ENCODE measurements at regions not wholly inside any gene's neighbourhood (a gene's known extent, or its start where the extent isn't known, plus 50 kb on each side); places are given as distances from the start of the nearest gene placed in this dataset.

DNA sequence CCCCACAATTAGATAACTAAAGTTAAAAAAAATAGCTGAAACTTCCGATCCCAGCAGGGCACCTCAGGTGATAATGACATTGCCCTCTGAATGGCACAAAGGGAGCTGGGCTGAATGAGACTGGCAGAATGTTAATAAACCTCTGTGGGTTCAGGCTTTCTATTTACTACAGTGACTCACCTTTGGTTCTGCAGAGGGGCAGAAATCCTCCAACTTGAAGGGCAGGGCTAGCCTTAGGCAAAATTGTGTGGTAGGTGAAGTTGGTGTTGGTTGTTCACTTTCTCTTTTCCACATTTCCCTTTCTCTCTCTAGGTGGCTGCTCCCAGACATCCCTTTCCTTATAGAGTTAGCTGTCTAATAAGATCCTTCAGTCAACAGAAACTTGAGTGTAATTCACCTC lies 625.2 kb downstream of the EPM2A start:
- Histone ChIP-seq H2AFZ (ENCODE audit: low read length) (no peak overlapping the region), H3K9me3 (ENCODE audit: insufficient read depth in 2 of 2, low read depth in 1 of 2, low read length in 1 of 2) (peaks cover 0 to 2% of the 10 kb centered on the region in 2 experiments; a peak in 1 of 4 replicates), H3K9ac (replicated peaks in 1 of 4; ENCODE audit: extremely low read depth in 1 of 4, low read depth in 3 of 4, low read length in 3 of 4) (no peak overlapping the region), H3K4me1 (replicated peaks in 1 of 4; ENCODE audit: control insufficient read depth in 3 of 4, insufficient read depth in 4 of 4, low read length in 3 of 4) (peaks cover 0 to 3% (median 1%) of the 10 kb centered on the region in 4 experiments; a peak in 2 of 7 replicates), H3K4me3 (ENCODE audit: extremely low read depth in 1 of 4, insufficient read depth in 2 of 4, low read depth in 3 of 4, low read length in 4 of 4) (no peak overlapping the region), H3K27ac (ENCODE audit: low read depth, low read length) (no peak overlapping the region), H3K56ac (replicated peaks; ENCODE audit: insufficient read length, low read depth, low read length) (no peak overlapping the region), H3K14ac (ENCODE audit: insufficient read length) (no peak overlapping the region), H2BK15ac (ENCODE audit: low read length) (no peak overlapping the region), H3K4me2 (ENCODE audit: insufficient read depth in 1 of 2, low read depth in 2 of 2, low read length in 2 of 2) (no peak overlapping the region), H3K4ac (replicated peaks; ENCODE audit: insufficient read length, low read depth, low read length) (no peak overlapping the region), H3K18ac (ENCODE audit: extremely low read depth, low read length) (no peak overlapping the region), H4K91ac (replicated peaks; ENCODE audit: insufficient read length, low read length) (no peak overlapping the region), H3K23ac (ENCODE audit: insufficient read length) (no peak overlapping the region), H3K36me3 (ENCODE audit: control insufficient read depth in 2 of 4, insufficient read depth in 4 of 4, low read length in 3 of 4) (no peaks in the 10 kb centered on the region), H4K20me1 (replicated peaks in 1 of 2; ENCODE audit: control insufficient read depth in 1 of 2, insufficient read depth in 2 of 2, low read length in 2 of 2) (no peaks in the 10 kb centered on the region), H3K27me3 (replicated peaks in 1 of 4; ENCODE audit: control insufficient read depth in 3 of 4, extremely low read depth in 1 of 4, insufficient read depth in 3 of 4, low read length in 3 of 4) (no peaks in the 10 kb centered on the region), H2BK20ac (ENCODE audit: low read length) (no peak overlapping the region), H3K79me2 (ENCODE audit: control insufficient read depth in 1 of 2, insufficient read depth in 2 of 2, low read length in 2 of 2) (no peaks in the 10 kb centered on the region), H4K5ac (ENCODE audit: insufficient read length, low read depth, low read length) (no peak overlapping the region), H3K23me2 (ENCODE audit: low read depth, low read length) (no peaks in the 10 kb centered on the region), H2BK12ac (ENCODE audit: low read depth, low read length) (no peak overlapping the region), H2BK120ac (replicated peaks; ENCODE audit: low read depth, low read length) (no peak overlapping the region), H2BK5ac (ENCODE audit: low read depth, low read length) (no peak overlapping the region), H2AK5ac (ENCODE audit: low read depth, low read length) (no peak overlapping the region), H3K79me1 (ENCODE audit: low read depth, low read length) (no peaks in the 10 kb centered on the region), H4K8ac (ENCODE audit: extremely low read depth, insufficient read depth, low read length) (no peak overlapping the region)
- POLR2A ChIA-PET (ENCODE audit: partially characterized antibody): no interaction called here
- CTCF ChIA-PET (ENCODE audit: partially characterized antibody): interaction anchor here (0.8 kb wide), 1 partner anchor 275 kb away, joined by 4 read pairs; no protein-coding TSS in a partner anchor
- no peak for FAIRE-seq
- no peak for DNase-seq (ENCODE audit: low read depth in 1 of 2, low spot score in 2 of 2)
- WGBS, 2 experiments (ENCODE audit: extremely low coverage in 1 of 2, insufficient coverage in 1 of 2, insufficient read length in 1 of 2, insufficient replicate concordance in 2 of 2, low coverage in 1 of 2, low lambda C conversion rate in 2 of 2, missing lambda C conversion rate in 1 of 2): 85% methylated on average over 1 of the region's 1 CpG; no CpG with 5 or more reads in 1 of the 2 experiments
- TF ChIP-seq CREB1 (IDR thresholded peaks at IDR 0.05): no peak
- TF ChIP-seq RBBP5 (IDR thresholded peaks at IDR 0.05; ENCODE audit: borderline replicate concordance, low read depth, low read length): no peak
- no peak for TF ChIP-seq HDAC2 (IDR thresholded peaks at IDR 0.05; ENCODE audit: borderline replicate concordance in 1 of 2, low read depth in 2 of 2, low read length in 2 of 2)
- no peak for TF ChIP-seq TAF7 (optimal IDR thresholded peaks at IDR 0.05; ENCODE audit: borderline replicate concordance, low read depth, low read length)

Measured in H1 (cell line).